ENCODE measurements at regions not wholly inside any gene's neighbourhood (a gene's known extent, or its start where the extent isn't known, plus 50 kb on each side); places are given as distances from the start of the nearest gene placed in this dataset.

DNA sequence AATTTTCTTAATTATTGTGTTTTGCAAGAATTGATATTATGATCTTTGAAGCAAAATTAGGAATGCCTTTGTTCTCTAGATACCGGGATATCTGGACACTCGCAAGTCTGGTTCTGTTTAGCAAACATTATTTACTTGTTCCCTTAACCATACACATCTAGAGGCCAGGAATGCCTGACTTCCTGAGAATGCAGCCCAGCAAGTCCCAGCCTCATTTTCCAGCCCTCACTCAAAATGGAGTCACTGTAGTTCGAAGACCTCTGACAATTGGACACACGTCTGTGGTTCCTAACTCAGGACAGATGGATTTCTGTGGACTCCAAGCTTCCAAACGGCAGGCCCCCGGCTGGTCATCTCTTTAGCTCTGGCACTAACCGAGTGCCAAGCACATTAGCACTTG lies 355.4 kb upstream of the RBFOX1 start:
- ATAC-seq, result no peak
- Histone ChIP-seq H3K27ac (no peak overlapping the region), H3K4me3 (no peak overlapping the region), H3K36me3 (no peaks in the 10 kb centered on the region), H3K4me1 (no peaks in the 10 kb centered on the region), H3K9me3 (no peaks in the 10 kb centered on the region), H3K27me3 (peaks cover 0 to 7% (median 0%) of the 10 kb centered on the region in 4 donors)
- no peak for FAIRE-seq
- TF ChIP-seq, protein P1, sequence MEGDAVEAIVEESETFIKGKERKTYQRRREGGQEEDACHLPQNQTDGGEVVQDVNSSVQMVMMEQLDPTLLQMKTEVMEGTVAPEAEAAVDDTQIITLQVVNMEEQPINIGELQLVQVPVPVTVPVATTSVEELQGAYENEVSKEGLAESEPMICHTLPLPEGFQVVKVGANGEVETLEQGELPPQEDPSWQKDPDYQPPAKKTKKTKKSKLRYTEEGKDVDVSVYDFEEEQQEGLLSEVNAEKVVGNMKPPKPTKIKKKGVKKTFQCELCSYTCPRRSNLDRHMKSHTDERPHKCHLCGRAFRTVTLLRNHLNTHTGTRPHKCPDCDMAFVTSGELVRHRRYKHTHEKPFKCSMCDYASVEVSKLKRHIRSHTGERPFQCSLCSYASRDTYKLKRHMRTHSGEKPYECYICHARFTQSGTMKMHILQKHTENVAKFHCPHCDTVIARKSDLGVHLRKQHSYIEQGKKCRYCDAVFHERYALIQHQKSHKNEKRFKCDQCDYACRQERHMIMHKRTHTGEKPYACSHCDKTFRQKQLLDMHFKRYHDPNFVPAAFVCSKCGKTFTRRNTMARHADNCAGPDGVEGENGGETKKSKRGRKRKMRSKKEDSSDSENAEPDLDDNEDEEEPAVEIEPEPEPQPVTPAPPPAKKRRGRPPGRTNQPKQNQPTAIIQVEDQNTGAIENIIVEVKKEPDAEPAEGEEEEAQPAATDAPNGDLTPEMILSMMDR (IDR thresholded peaks at IDR 0.05), result no peak
- no peak for DNase-seq
- intact Hi-C loops (cut with DNase I), result no loop called here
- WGBS, 2 donors, result 20 to 30% methylated on average over 7 of the region's 7 CpGs

DNA sequence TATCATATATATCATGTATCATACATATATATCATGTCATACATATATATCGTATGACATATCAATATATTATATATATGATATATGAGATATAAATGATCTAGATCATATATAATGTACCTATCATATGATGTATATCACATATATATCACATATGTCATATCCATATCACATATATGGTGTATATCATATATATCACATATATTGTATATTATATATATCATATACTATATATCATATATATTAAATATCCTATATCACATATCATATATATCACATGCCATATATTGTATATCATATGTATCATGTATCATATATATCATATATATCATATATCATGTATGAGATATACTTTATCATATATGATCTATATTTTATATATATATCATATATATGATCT lies 355.9 kb upstream of the RBFOX1 start:
- intact Hi-C loops (cut with DNase I), result no loop called here
- 82 to 91% methylated on average over 1 of the region's 1 CpG for WGBS, 2 donors
- H3K36me3 ChIP-seq, result no peaks in the 10 kb centered on the region
- TF ChIP-seq, protein P1 (IDR thresholded peaks at IDR 0.05), result no peak
- H3K27ac ChIP-seq, result no peak overlapping the region
- ATAC-seq (no peak), DNase-seq (no peak), FAIRE-seq (peak; percentile 95)
- H3K27me3 ChIP-seq, result peaks cover 0 to 7% (median 0%) of the 10 kb centered on the region in 4 donors
- no peaks in the 10 kb centered on the region for H3K9me3 ChIP-seq
- no peak overlapping the region for H3K4me3 ChIP-seq
- no peaks in the 10 kb centered on the region for H3K4me1 ChIP-seq

DNA sequence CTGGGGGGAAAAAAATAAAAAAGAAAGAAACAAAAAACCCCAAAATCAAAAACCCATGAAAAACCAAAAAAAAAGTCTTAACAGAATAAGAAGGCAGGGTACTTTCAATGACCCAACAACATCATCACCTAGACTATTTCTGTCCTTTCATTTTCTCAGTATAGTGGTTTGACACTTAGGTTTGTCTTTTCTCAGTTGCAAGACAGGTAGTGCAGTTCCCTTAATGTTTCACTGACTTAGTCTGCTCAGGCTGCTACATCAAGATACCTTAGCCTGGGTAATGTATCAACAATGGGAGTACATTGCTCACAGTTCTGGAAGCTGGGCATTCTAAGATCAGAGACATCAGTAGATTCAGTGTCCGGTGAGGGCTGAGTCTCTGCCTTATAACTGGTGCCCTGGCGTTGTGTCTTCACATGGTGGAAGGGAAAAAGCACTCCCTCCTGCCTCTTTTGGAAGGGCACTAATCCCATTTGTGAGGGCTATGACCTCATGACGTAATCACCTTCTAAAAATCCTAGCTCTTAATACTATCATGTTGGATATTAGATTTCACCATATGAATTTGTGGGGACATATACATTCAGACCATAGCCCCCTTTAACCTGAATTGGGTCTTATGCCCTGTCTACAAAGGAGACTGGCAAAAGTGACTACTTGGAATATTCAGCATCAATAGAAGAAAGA lies 362.3 kb upstream of the RBFOX1 start:
- no peak for ATAC-seq
- H3K36me3 ChIP-seq, result no peaks in the 10 kb centered on the region
- no peaks in the 10 kb centered on the region for H3K27me3 ChIP-seq
- WGBS, 2 donors, result 71 to 84% methylated on average over 3 of the region's 3 CpGs
- TF ChIP-seq, protein P1 (IDR thresholded peaks at IDR 0.05), result no peak
- no peak for FAIRE-seq
- no peak for DNase-seq
- intact Hi-C loops (cut with DNase I), result no loop called here
- no peaks in the 10 kb centered on the region for H3K9me3 ChIP-seq
- no peak overlapping the region for H3K27ac ChIP-seq
- no peak overlapping the region for H3K4me3 ChIP-seq
- H3K4me1 ChIP-seq, result no peaks in the 10 kb centered on the region

DNA sequence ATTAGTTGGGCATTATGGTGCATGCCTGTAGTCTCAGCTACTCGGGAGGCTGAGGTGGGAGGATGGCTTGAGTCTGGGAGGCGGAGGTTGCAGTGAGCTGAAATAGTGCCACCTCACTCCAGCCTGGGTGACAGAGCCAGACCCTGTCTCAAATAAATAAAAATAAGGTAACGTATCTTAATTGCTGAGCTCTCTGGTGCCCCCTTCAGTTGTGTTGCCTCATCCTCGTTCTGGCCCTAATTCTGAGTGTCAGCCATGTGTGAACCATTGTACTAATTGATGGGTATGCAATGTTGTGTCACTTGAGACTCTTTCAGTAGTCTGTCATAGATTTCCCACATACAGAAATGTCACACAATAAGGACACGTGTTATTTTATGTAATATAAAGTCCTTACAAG lies 363.1 kb upstream of the RBFOX1 start:
- no peak for FAIRE-seq
- TF ChIP-seq, protein P1 (IDR thresholded peaks at IDR 0.05), result no peak
- Histone ChIP-seq H3K4me3 (no peak overlapping the region), H3K27me3 (no peaks in the 10 kb centered on the region), H3K36me3 (no peaks in the 10 kb centered on the region), H3K27ac (no peak overlapping the region), H3K9me3 (no peaks in the 10 kb centered on the region), H3K4me1 (no peaks in the 10 kb centered on the region)
- no peak for DNase-seq
- intact Hi-C loops (cut with DNase I), result no loop called here
- ATAC-seq, result no peak
- WGBS, 2 donors, result 54 to 56% methylated on average over 5 of the region's 5 CpGs

DNA sequence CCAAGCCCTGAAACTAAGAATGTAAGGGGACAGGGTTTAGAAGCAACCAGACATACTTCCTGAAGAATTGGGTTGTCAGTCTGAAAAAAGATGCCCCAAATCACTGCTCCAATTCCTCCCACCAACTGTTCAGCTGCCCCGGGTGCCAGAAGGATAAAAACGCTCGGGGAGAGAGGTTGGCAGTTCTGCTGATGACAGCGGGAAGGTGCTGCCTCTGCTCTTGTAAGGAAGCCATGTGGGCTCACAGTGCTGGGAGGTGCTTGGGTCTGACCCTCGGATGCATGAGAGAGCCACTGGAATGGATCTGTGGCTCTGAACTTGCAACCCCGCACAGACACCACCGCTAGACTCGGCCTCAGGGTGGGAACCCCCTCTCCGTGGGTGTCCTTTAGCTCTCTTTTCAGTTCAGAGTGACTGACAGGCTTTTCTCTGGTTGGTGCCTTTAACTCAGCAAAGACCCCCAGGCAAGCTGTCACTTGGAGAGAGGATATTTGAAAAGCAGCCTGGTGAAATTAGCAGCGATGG lies 364.8 kb upstream of the RBFOX1 start:
- Histone ChIP-seq H3K4me1 (no peaks in the 10 kb centered on the region), H3K9me3 (no peaks in the 10 kb centered on the region), H3K27me3 (no peaks in the 10 kb centered on the region), H3K4me3 (no peak overlapping the region), H3K36me3 (no peaks in the 10 kb centered on the region), H3K27ac (no peak overlapping the region)
- no peak for ATAC-seq
- 30 to 49% methylated on average over 10 of the region's 10 CpGs for WGBS, 2 donors
- TF ChIP-seq, protein P1 (IDR thresholded peaks at IDR 0.05), result no peak
- DNase-seq, result no peak
- FAIRE-seq, result no peak
- intact Hi-C loops (cut with DNase I), result no loop called here
